Esophagus squamous epithelium (tissue), 4 donors: ENCODE measurements at regions not wholly inside any gene's neighbourhood (a gene's known extent, or its start where the extent isn't known, plus 50 kb on each side); places are given as distances from the start of the nearest gene placed in this dataset.

Source experiments
- CTCF ChIP-seq, 6 experiments: fragments of 450-650 bp in 4 of 6; fragments of 200-600 bp in 2 of 6; sonication (generic) in 2 of 6; IDR thresholded peaks; one replicate each; pipeline ENCODE4 v1.5.1; 2016 to 2019; ENCODE audit warnings: antibody characterized with exemption in 6 of 6, mild to moderate bottlenecking in 4 of 6, moderate library complexity in 4 of 6
- POLR2A ChIP-seq, 4 donors: fragments of 450-650 bp; IDR thresholded peaks; one replicate each; pipeline ENCODE4 v1.6.1; 2017; ENCODE audit warnings: antibody characterized with exemption in 4 of 4, mild to moderate bottlenecking in 4 of 4, moderate library complexity in 3 of 4

- no peak for TF ChIP-seq CTCF (IDR thresholded peaks at IDR 0.05)
- TF ChIP-seq POLR2A (IDR thresholded peaks at IDR 0.05): no peak
These were observed 135.5 kb downstream of the LSMEM1 start for GRCh38 chr7:112616295-112616694.
